IPS-18a (cell line): ENCODE measurements at regions not wholly inside any gene's neighbourhood (a gene's known extent, or its start where the extent isn't known, plus 50 kb on each side); places are given as distances from the start of the nearest gene placed in this dataset.

ENCODE experiments used
- H3K27ac ChIP-seq: one replicate; pipeline ENCODE4 v1.5.1; 2013; ENCODE audit warnings: low read length
- H3K27me3 ChIP-seq: one replicate; pipeline ENCODE4 v1.6.1; 2013; ENCODE audit warnings: mild to moderate bottlenecking, low read length; ENCODE audit not compliant: control insufficient read depth, insufficient read depth
- H3K36me3 ChIP-seq: one replicate; pipeline ENCODE4 v1.6.1; 2013; ENCODE audit warnings: low read depth, low read length; ENCODE audit not compliant: control insufficient read depth
- H3K4me1 ChIP-seq: one replicate; pipeline ENCODE4 v1.6.1; 2013; ENCODE audit warnings: low read depth, low read length; ENCODE audit not compliant: control insufficient read depth
- H3K4me3 ChIP-seq: one replicate; pipeline ENCODE4 v1.5.1; 2013; ENCODE audit warnings: low read length
- H3K9ac ChIP-seq: one replicate; pipeline ENCODE4 v1.6.1; 2013; ENCODE audit warnings: mild to moderate bottlenecking, low read length, moderate library complexity
- H3K9me3 ChIP-seq: one replicate; pipeline ENCODE4 v1.6.1; 2013; ENCODE audit warnings: low read depth, low read length; ENCODE audit not compliant: control insufficient read depth

DNA sequence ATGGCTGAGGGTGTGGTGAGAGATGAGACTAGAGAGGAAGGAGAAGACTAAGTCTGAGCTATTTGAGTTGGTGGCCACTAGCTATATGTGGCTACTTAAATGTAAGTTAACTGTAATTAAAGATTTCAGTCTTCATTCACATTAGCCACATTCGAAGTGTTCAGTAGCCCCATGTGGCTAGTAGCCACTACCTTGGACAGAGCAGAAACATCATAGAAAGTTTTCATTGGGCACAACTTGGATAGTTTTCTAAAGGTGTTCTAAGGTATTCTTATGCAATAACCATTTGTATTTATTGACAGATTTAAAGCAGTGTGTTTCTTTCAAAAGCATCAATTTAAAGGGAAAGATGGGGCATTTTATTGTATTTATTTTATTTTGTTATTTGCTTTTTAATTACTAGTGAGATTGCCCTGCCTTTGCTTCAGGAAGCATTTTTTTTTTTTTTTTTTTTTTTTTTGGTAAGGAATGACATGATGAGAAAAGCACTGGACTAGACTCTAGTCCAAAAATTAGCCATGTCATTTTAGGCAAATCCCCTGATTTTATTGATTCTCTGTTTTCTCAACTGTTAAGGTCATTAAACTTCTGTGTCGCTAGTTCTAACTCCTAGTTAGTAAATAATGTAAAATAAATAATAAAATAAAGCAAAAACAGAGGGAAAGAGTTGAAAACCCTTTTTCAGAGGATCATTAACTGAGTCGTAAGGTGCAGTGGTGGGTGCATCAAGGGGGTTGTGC is 153.0 kb upstream of the ROBO2 start:
- H3K9ac ChIP-seq: no peak overlapping the region
- H3K9me3 ChIP-seq: no peaks in the 10 kb centered on the region
- no peaks in the 10 kb centered on the region for H3K36me3 ChIP-seq
- no peaks in the 10 kb centered on the region for H3K27me3 ChIP-seq
- no peak overlapping the region for H3K27ac ChIP-seq
- H3K4me3 ChIP-seq: no peak overlapping the region
- no peaks in the 10 kb centered on the region for H3K4me1 ChIP-seq

DNA sequence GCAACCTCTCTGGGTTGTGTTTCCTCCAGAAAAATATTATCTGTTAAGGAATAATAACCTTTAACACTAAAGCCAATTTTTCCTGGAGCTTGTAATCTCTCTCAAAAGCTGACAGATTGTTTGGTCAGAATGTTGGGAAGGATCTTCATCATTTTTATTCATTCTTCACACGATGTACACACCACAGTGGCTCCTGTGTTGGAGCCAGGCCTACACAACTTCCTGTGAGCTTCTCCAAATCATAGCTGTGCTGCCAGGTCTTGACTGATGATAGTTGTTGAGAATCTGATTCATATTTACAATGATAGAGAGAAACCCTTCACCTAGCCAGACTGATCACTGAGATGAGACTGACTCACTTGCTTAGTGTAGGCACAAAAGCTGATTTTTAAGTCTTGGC is 151.0 kb upstream of the ROBO2 start:
- Histone ChIP-seq H3K27me3 (no peaks in the 10 kb centered on the region), H3K27ac (no peak overlapping the region), H3K36me3 (no peaks in the 10 kb centered on the region), H3K4me1 (no peaks in the 10 kb centered on the region), H3K4me3 (no peak overlapping the region), H3K9ac (no peak overlapping the region), H3K9me3 (no peaks in the 10 kb centered on the region)

DNA sequence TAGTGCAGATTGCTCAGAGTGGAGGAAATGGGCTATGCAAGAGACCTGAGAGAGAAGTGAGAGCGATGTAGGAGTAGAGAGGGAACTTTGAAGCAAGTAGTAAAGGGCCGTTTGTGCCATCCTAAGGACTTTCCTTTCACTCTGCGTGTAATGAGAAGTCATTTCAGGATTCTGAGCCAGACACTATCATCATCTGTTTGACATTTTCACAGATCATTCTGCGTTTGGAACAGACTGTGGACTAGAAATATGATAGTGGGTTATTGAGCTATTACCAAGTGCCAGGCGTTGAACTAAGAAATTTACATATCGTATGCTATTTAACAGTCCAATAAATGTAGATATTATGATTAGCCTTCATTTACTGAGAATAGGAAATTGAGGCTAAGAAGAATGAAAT is 150.0 kb upstream of the ROBO2 start:
- Histone ChIP-seq H3K27me3 (no peaks in the 10 kb centered on the region), H3K4me1 (no peaks in the 10 kb centered on the region), H3K27ac (no peak overlapping the region), H3K36me3 (no peaks in the 10 kb centered on the region), H3K4me3 (no peak overlapping the region), H3K9ac (no peak overlapping the region), H3K9me3 (no peaks in the 10 kb centered on the region)

DNA sequence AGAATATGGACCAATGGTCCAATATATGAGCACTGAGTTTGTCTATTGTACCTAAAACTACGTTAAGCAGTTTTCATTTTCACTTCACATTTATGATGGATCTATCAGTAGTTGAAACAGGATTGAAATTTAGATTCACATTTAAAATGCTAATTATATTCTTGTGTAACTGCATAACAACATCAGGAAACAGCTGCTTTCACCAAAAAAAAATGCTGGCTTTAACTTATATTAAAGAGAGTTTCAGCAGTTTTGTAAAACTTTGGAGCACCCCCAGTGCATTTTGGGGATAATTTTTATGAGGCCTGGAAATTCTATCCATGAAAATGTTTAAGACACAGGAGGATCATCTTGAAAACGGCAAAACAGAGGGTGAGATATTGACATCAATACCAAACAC is 142.8 kb upstream of the ROBO2 start:
- no peak overlapping the region for H3K4me3 ChIP-seq
- H3K27me3 ChIP-seq: no peaks in the 10 kb centered on the region
- H3K36me3 ChIP-seq: no peaks in the 10 kb centered on the region
- H3K9me3 ChIP-seq: no peaks in the 10 kb centered on the region
- H3K4me1 ChIP-seq: no peaks in the 10 kb centered on the region
- no peak overlapping the region for H3K9ac ChIP-seq
- H3K27ac ChIP-seq: no peak overlapping the region

DNA sequence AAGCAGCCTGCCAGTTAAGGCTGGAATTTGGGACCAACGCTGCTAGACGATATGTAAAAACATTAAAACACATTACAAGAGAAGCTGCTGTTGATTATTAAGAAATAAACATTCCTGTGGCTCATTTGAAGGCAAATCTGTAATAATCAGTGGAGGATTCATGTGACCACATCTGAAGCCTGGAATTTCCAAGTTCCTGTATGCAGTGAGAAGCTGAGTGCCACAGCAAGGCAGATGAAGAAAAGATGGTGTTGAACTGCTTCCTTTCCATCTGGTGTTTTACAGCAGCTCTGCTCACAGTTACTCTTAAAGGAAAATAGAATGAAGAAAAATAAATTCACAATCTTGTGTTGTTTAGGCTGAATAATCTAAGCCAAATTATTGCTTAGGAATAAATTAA is 139.3 kb upstream of the ROBO2 start:
- H3K27me3 ChIP-seq: no peaks in the 10 kb centered on the region
- H3K36me3 ChIP-seq: no peaks in the 10 kb centered on the region
- H3K9ac ChIP-seq: no peak overlapping the region
- no peak overlapping the region for H3K4me3 ChIP-seq
- H3K4me1 ChIP-seq: no peaks in the 10 kb centered on the region
- H3K9me3 ChIP-seq: no peaks in the 10 kb centered on the region
- no peak overlapping the region for H3K27ac ChIP-seq

DNA sequence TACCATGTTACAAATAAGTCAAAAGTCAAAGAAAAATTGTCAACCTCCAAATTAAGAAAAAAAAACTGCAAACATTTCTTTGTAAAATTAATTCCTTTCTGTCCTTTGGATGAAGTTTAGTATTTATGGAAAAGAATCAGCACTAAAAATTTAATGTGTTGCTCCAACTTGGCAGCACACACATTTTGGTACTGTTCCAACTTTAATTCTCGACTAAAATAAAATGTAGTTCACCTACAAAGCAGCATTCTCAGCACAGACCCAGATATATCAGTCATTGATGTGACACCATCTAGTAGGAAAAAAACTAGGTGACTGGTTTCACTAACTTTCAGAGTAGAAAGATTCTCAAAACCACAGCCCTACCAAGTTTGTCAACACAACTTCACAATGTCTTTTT is 131.7 kb upstream of the ROBO2 start:
- no peak overlapping the region for H3K9ac ChIP-seq
- no peak overlapping the region for H3K4me3 ChIP-seq
- no peaks in the 10 kb centered on the region for H3K27me3 ChIP-seq
- H3K27ac ChIP-seq: no peak overlapping the region
- H3K36me3 ChIP-seq: no peaks in the 10 kb centered on the region
- no peaks in the 10 kb centered on the region for H3K9me3 ChIP-seq
- H3K4me1 ChIP-seq: no peaks in the 10 kb centered on the region

DNA sequence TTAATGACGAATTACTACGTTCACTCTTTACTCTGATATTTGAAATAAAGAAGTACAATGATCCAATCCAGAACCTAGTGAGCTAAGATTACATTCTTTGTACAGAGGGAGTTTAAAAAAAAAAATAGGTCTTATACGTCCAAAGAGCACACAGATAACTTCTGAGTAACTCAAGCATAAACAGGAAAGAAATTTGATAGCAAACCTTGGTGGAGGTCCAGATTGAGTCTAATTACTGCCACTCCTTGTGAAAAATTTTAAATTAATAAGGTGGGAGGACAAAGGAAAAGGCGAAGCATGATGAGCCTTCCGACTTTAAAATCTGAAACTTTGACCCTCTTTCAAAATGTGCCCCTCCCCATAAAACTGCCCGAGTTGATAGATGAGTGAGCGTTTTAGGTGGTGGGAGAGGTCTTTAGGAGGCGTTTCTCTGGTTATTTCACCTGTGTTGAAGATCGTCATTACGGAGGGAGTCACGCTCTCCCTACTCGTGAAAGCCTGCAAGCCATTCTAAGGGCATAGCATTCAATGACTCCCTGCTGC is 127.0 kb upstream of the ROBO2 start:
- H3K9me3 ChIP-seq: no peaks in the 10 kb centered on the region
- no peaks in the 10 kb centered on the region for H3K4me1 ChIP-seq
- H3K4me3 ChIP-seq: no peak overlapping the region
- no peak overlapping the region for H3K27ac ChIP-seq
- H3K36me3 ChIP-seq: no peaks in the 10 kb centered on the region
- no peak overlapping the region for H3K9ac ChIP-seq
- no peaks in the 10 kb centered on the region for H3K27me3 ChIP-seq

DNA sequence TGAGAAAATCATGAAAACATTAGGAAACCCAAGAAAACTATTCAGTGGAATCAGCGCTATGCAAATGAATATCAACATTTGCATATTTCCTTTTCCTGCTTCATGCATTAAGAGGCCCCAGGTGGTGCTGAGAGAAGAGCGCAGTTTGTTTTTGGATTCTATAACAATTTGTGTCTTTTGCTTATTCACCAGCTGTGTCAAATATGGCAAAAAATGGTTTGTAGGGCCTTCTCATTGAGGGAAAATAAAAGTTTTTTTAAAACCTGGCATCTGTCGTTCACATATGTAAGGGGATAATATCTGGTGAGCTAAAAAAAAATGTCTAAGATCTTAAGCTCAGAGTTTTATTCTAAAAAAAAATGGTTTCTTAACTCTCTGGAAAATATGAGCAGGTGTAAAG is 122.5 kb upstream of the ROBO2 start:
- no peaks in the 10 kb centered on the region for H3K36me3 ChIP-seq
- no peaks in the 10 kb centered on the region for H3K4me1 ChIP-seq
- no peak overlapping the region for H3K27ac ChIP-seq
- no peak overlapping the region for H3K4me3 ChIP-seq
- no peaks in the 10 kb centered on the region for H3K9me3 ChIP-seq
- H3K9ac ChIP-seq: no peak overlapping the region
- no peaks in the 10 kb centered on the region for H3K27me3 ChIP-seq

DNA sequence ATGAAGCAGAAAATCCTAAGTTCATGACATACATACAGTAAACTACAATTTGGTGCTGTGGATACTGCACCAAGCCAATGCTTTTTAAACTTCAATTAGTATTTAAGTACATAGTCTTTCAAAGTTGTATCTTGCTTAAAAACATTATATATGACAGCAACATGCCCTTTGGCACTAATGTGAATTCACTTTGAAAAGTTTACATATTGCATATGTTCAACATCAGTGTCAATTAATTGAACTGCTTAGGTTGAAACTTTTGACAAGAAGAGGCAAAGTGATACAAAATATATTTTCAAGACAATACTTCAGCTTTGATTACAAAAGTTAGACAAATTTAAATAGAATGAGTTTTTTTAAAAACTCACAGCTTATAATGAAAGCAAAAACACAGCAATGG is 119.4 kb upstream of the ROBO2 start:
- H3K4me3 ChIP-seq: no peak overlapping the region
- no peak overlapping the region for H3K27ac ChIP-seq
- no peak overlapping the region for H3K9ac ChIP-seq
- H3K4me1 ChIP-seq: no peaks in the 10 kb centered on the region
- H3K27me3 ChIP-seq: no peaks in the 10 kb centered on the region
- no peaks in the 10 kb centered on the region for H3K9me3 ChIP-seq
- H3K36me3 ChIP-seq: no peaks in the 10 kb centered on the region

DNA sequence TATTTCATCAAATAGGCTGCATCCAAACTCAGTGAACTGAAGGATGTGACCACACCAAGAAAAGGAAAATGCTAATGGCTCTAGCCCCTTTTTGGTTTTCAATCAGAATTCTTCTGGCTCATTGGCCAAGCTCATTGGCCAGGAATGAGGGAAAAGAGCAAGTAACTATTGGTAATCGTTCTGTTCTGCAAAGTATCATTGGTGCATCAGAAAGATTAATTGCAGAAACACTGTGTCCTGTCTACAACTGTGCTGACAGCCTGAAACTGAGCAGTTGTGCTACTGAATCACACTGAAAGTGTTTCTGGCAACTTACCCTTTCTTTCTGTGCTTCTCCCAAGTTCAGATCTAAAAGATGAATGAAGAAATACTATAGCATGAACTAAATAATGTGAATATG is 116.4 kb upstream of the ROBO2 start:
- Histone ChIP-seq H3K9me3 (no peaks in the 10 kb centered on the region), H3K4me3 (no peak overlapping the region), H3K36me3 (no peaks in the 10 kb centered on the region), H3K4me1 (no peaks in the 10 kb centered on the region), H3K27ac (no peak overlapping the region), H3K9ac (no peak overlapping the region), H3K27me3 (no peaks in the 10 kb centered on the region)

DNA sequence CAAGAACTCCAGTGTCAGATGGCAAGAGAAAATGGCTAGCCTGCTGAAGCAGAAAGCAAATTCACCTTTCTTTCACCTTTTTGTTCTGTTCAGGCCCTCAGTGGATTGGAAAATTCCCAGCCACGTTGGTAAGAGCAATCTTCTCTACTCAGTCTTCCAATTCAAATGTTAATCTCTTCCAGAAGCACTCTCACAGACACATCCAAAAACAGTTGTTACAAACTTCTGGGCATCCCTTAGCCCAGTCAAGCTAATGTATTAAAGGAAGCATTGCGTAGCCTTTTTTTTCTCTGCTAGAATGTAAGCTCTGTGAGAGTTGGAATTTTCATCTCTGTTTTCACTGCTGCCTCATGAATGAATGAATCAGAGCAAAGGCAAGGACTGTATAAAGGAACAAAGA is 109.2 kb upstream of the ROBO2 start:
- Histone ChIP-seq H3K4me3 (no peak overlapping the region), H3K9me3 (no peaks in the 10 kb centered on the region), H3K27me3 (no peaks in the 10 kb centered on the region), H3K36me3 (no peaks in the 10 kb centered on the region), H3K9ac (no peak overlapping the region), H3K27ac (no peak overlapping the region), H3K4me1 (peaks cover 4% of the 10 kb centered on the region)

DNA sequence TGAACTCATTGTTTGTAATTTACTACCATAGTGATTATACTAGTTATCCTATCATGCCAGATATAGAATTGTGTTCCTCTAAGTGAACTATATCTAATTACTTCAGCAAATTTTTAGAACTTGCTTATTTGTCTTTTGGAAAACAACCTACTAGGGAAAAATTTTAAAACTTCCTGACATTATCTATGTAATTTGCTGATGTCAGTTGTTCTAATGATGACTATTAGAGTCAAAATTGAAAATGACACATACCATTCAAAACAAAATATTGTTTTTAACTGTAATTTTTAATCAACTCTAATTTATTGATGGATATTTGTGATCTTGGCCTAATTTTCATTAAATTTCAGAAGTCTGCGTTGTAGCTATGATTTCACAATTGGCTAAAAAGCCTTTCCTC is 106.7 kb upstream of the ROBO2 start:
- H3K4me3 ChIP-seq: no peak overlapping the region
- no peak overlapping the region for H3K9ac ChIP-seq
- H3K27me3 ChIP-seq: no peaks in the 10 kb centered on the region
- H3K27ac ChIP-seq: no peak overlapping the region
- no peaks in the 10 kb centered on the region for H3K9me3 ChIP-seq
- no peaks in the 10 kb centered on the region for H3K36me3 ChIP-seq
- peaks cover 4% of the 10 kb centered on the region for H3K4me1 ChIP-seq
